GM23338 (cell line): ENCODE measurements at regions not wholly inside any gene's neighbourhood (a gene's known extent, or its start where the extent isn't known, plus 50 kb on each side); places are given as distances from the start of the nearest gene placed in this dataset.

Source experiments
- ATAC-seq: fragments of 200-7000 bp; cut with Tn5 transposase; 3 replicates; pipeline ENCODE4 v1.9.1; 2020
- DNase-seq: peaks from one replicate; pipeline ENCODE4 v3.0.0-alpha.2; 2015; ENCODE audit warnings: low spot score
- H2AFZ ChIP-seq: fragments of 200-600 bp; sonication (generic); 2 replicates; pipeline ENCODE4 v1.8.0; 2016; ENCODE audit warnings: antibody characterized with exemption, mild to moderate bottlenecking, moderate library complexity
- H3F3A ChIP-seq: fragments of 200-600 bp; sonication (generic); replicated peaks from 2 replicates; pipeline ENCODE4 v1.8.0; 2017; ENCODE audit warnings: antibody characterized with exemption, mixed run types, low read depth
- H3K27ac ChIP-seq: fragments of 200-600 bp; sonication (generic); 2 replicates; pipeline ENCODE4 v1.6.1; 2016; ENCODE audit warnings: low read depth
- H3K27me3 ChIP-seq: fragments of 200-600 bp; sonication (generic); 2 replicates; pipeline ENCODE4 v1.8.0; 2016; ENCODE audit warnings: mild to moderate bottlenecking, mixed run types, moderate library complexity; ENCODE audit not compliant: insufficient read depth
- H3K36me3 ChIP-seq: fragments of 200-600 bp; sonication (generic); 2 replicates; pipeline ENCODE4 v1.8.0; 2016; ENCODE audit warnings: mild to moderate bottlenecking; ENCODE audit not compliant: insufficient read depth
- H3K4me1 ChIP-seq: fragments of 200-600 bp; sonication (generic); 2 replicates; pipeline ENCODE4 v1.8.0; 2016; ENCODE audit warnings: mild to moderate bottlenecking, moderate library complexity; ENCODE audit not compliant: insufficient read depth
- H3K4me2 ChIP-seq: fragments of 200-600 bp; sonication (generic); 2 replicates; pipeline ENCODE4 v1.7.1; 2017; ENCODE audit warnings: mixed run types
- H3K4me3 ChIP-seq: fragments of 200-600 bp; sonication (generic); 2 replicates; pipeline ENCODE4 v1.6.1; 2016; ENCODE audit warnings: mixed run types
- H3K79me2 ChIP-seq: fragments of 200-600 bp; sonication (generic); replicated peaks from 2 replicates; pipeline ENCODE4 v1.8.0; 2017; ENCODE audit warnings: mild to moderate bottlenecking; ENCODE audit not compliant: insufficient read depth
- H3K9me2 ChIP-seq: fragments of 200-600 bp; sonication (generic); 2 replicates; pipeline ENCODE4 v1.8.0; 2017; ENCODE audit not compliant: insufficient read depth
- H4K20me1 ChIP-seq: fragments of 200-600 bp; sonication (generic); replicated peaks from 2 replicates; pipeline ENCODE4 v1.8.0; 2017; ENCODE audit warnings: mild to moderate bottlenecking; ENCODE audit not compliant: insufficient read depth
- H3K27ac Mint-ChIP-seq: 2 replicates; pipeline ENCODE4 v1.8.0; 2020; ENCODE audit warnings: inconsistent platforms, mild to moderate bottlenecking, moderate library complexity, mixed read lengths
- H3K27me3 Mint-ChIP-seq: 3 replicates; pipeline ENCODE4 v1.8.0; 2022; ENCODE audit warnings: low read depth, mild to moderate bottlenecking, moderate library complexity, mixed read lengths, inconsistent platforms; ENCODE audit not compliant: insufficient read depth, poor library complexity
- H3K36me3 Mint-ChIP-seq: 3 replicates; pipeline ENCODE4 v1.8.0; 2021; ENCODE audit warnings: low read depth, mild to moderate bottlenecking, inconsistent platforms, moderate library complexity, mixed read lengths
- H3K4me1 Mint-ChIP-seq: 3 replicates; pipeline ENCODE4 v1.8.0; 2020; ENCODE audit warnings: mild to moderate bottlenecking, inconsistent platforms, mixed read lengths
- H3K4me3 Mint-ChIP-seq: 3 replicates; pipeline ENCODE4 v1.8.0; 2021; ENCODE audit warnings: moderate library complexity, mild to moderate bottlenecking, inconsistent platforms, mixed read lengths
- H3K9me3 Mint-ChIP-seq: 3 replicates; pipeline ENCODE4 v1.8.0; 2020; ENCODE audit warnings: moderate library complexity, mild to moderate bottlenecking, inconsistent platforms, mixed read lengths
- CREB1 ChIP-seq: fragments of 250-450 bp; sonication (Bioruptor Pico); IDR thresholded peaks from 2 replicates; pipeline ENCODE4 v1.5.0; 2020; ENCODE audit warnings: low read depth, mild to moderate bottlenecking, moderate library complexity
- EZH2 ChIP-seq: fragments of 200-600 bp; sonication (generic); IDR thresholded peaks from one replicate; pipeline ENCODE4 v1.8.0; 2017; ENCODE audit warnings: antibody characterized with exemption, mild to moderate bottlenecking, low read depth; ENCODE audit not compliant: unreplicated experiment
- EZH2phosphoT487 ChIP-seq: fragments of 200-600 bp; sonication (generic); IDR thresholded peaks from one replicate; pipeline ENCODE4 v1.8.1; 2018; ENCODE audit warnings: antibody characterized with exemption; ENCODE audit not compliant: unreplicated experiment
- JUNB ChIP-seq: IDR thresholded peaks from one replicate; pipeline ENCODE4 v1.6.1; 2016; ENCODE audit warnings: antibody characterized with exemption; ENCODE audit not compliant: unreplicated experiment
- NANOG ChIP-seq: IDR thresholded peaks from 2 replicates; pipeline ENCODE4 v1.6.1; 2016; ENCODE audit warnings: antibody characterized with exemption, borderline replicate concordance
- POLR2AphosphoS5 ChIP-seq: IDR thresholded peaks from 2 replicates; pipeline ENCODE4 v1.6.1; 2016; ENCODE audit warnings: antibody characterized with exemption, low read depth
- STAT1 ChIP-seq: IDR thresholded peaks from one replicate; pipeline ENCODE4 v1.6.1; 2016; ENCODE audit warnings: antibody characterized with exemption; ENCODE audit not compliant: unreplicated experiment
- ZNF114 ChIP-seq: fragments of 250-450 bp; sonication (Bioruptor Pico); IDR thresholded peaks from 2 replicates; pipeline ENCODE4 v1.5.0; 2020; ENCODE audit warnings: mild to moderate bottlenecking, moderate library complexity
- ZNF331 ChIP-seq: fragments of 250-450 bp; sonication (Bioruptor Pico); IDR thresholded peaks from 2 replicates; pipeline ENCODE4 v1.5.0; 2020; ENCODE audit warnings: low read depth, mild to moderate bottlenecking, moderate library complexity
- TF ChIP-seq, protein P1 (sequence below), 2 experiments: fragments of 200-600 bp in 1 of 2; sonication (generic) in 1 of 2; conservative IDR thresholded peaks; 2 replicates each; pipeline versions ENCODE4 v1.5.1 to v1.6.1; 2016 to 2017; ENCODE audit warnings: antibody characterized with exemption in 2 of 2, low read depth in 2 of 2, mild to moderate bottlenecking in 2 of 2, moderate library complexity in 1 of 2
- TF ChIP-seq, protein P2 (sequence below): fragments of 250-450 bp; sonication (Bioruptor Pico); IDR thresholded peaks from 2 replicates; pipeline ENCODE4 v1.5.0; 2020; ENCODE audit warnings: mild to moderate bottlenecking, moderate library complexity
- TF ChIP-seq, protein P3 (sequence below): IDR thresholded peaks from one replicate; pipeline ENCODE4 v1.6.1; 2018; ENCODE audit warnings: antibody characterized with exemption; ENCODE audit not compliant: unreplicated experiment
- TF ChIP-seq, protein P4 (sequence below): IDR thresholded peaks from 2 replicates; pipeline ENCODE4 v1.6.1; 2016; ENCODE audit warnings: antibody characterized with exemption

DNA sequence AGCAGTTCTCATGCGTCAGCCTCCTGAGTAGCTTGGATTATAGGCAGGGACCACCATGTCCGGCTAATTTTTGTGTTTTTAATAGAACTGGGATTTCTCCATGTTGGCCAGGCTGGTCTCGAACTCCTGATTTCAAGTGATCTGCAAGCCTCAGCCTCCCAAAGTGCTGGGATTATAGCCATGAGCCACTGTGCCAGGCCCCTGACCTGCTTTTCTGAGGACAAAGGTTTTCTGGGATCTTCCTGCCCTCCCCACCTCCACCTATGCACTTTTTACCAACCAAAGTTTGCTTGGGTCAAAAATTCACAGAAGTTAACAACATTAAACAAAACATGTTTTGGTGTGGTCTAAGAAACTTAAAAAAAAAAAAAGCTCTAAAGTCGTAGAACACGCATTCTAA lies 259.9 kb downstream of the HAUS1 start:
- Mint-ChIP-seq H3K4me1 (peaks cover 8% of the 10 kb centered on the region), H3K27me3 (peaks cover 4% of the 10 kb centered on the region), H3K9me3 (peaks cover 7% of the 10 kb centered on the region; the same call in 2 of the 3 replicates), H3K27ac (no peak overlapping the region), H3K4me3 (no peak overlapping the region), H3K36me3 (peaks cover 10% of the 10 kb centered on the region)
- 0 out of 2 replicates have a peak, but pooled peaks cover 4% of the 10 kb centered on the region for H3K9me2 ChIP-seq
- TF ChIP-seq EZH2phosphoT487 (no peak), POLR2AphosphoS5 (no peak), ZNF114 (CRISPR knock-in tag) (no peak), JUNB (no peak), NANOG (no peak), STAT1 (no peak), EZH2 (no peak), CREB1 (no peak), ZNF331 (CRISPR knock-in tag) (no peak)
- TF ChIP-seq, protein P1, sequence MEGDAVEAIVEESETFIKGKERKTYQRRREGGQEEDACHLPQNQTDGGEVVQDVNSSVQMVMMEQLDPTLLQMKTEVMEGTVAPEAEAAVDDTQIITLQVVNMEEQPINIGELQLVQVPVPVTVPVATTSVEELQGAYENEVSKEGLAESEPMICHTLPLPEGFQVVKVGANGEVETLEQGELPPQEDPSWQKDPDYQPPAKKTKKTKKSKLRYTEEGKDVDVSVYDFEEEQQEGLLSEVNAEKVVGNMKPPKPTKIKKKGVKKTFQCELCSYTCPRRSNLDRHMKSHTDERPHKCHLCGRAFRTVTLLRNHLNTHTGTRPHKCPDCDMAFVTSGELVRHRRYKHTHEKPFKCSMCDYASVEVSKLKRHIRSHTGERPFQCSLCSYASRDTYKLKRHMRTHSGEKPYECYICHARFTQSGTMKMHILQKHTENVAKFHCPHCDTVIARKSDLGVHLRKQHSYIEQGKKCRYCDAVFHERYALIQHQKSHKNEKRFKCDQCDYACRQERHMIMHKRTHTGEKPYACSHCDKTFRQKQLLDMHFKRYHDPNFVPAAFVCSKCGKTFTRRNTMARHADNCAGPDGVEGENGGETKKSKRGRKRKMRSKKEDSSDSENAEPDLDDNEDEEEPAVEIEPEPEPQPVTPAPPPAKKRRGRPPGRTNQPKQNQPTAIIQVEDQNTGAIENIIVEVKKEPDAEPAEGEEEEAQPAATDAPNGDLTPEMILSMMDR (conservative IDR thresholded peaks at IDR 0.05; ENCODE audit: low read depth in 2 of 2), result no peak
- TF ChIP-seq, protein P2, sequence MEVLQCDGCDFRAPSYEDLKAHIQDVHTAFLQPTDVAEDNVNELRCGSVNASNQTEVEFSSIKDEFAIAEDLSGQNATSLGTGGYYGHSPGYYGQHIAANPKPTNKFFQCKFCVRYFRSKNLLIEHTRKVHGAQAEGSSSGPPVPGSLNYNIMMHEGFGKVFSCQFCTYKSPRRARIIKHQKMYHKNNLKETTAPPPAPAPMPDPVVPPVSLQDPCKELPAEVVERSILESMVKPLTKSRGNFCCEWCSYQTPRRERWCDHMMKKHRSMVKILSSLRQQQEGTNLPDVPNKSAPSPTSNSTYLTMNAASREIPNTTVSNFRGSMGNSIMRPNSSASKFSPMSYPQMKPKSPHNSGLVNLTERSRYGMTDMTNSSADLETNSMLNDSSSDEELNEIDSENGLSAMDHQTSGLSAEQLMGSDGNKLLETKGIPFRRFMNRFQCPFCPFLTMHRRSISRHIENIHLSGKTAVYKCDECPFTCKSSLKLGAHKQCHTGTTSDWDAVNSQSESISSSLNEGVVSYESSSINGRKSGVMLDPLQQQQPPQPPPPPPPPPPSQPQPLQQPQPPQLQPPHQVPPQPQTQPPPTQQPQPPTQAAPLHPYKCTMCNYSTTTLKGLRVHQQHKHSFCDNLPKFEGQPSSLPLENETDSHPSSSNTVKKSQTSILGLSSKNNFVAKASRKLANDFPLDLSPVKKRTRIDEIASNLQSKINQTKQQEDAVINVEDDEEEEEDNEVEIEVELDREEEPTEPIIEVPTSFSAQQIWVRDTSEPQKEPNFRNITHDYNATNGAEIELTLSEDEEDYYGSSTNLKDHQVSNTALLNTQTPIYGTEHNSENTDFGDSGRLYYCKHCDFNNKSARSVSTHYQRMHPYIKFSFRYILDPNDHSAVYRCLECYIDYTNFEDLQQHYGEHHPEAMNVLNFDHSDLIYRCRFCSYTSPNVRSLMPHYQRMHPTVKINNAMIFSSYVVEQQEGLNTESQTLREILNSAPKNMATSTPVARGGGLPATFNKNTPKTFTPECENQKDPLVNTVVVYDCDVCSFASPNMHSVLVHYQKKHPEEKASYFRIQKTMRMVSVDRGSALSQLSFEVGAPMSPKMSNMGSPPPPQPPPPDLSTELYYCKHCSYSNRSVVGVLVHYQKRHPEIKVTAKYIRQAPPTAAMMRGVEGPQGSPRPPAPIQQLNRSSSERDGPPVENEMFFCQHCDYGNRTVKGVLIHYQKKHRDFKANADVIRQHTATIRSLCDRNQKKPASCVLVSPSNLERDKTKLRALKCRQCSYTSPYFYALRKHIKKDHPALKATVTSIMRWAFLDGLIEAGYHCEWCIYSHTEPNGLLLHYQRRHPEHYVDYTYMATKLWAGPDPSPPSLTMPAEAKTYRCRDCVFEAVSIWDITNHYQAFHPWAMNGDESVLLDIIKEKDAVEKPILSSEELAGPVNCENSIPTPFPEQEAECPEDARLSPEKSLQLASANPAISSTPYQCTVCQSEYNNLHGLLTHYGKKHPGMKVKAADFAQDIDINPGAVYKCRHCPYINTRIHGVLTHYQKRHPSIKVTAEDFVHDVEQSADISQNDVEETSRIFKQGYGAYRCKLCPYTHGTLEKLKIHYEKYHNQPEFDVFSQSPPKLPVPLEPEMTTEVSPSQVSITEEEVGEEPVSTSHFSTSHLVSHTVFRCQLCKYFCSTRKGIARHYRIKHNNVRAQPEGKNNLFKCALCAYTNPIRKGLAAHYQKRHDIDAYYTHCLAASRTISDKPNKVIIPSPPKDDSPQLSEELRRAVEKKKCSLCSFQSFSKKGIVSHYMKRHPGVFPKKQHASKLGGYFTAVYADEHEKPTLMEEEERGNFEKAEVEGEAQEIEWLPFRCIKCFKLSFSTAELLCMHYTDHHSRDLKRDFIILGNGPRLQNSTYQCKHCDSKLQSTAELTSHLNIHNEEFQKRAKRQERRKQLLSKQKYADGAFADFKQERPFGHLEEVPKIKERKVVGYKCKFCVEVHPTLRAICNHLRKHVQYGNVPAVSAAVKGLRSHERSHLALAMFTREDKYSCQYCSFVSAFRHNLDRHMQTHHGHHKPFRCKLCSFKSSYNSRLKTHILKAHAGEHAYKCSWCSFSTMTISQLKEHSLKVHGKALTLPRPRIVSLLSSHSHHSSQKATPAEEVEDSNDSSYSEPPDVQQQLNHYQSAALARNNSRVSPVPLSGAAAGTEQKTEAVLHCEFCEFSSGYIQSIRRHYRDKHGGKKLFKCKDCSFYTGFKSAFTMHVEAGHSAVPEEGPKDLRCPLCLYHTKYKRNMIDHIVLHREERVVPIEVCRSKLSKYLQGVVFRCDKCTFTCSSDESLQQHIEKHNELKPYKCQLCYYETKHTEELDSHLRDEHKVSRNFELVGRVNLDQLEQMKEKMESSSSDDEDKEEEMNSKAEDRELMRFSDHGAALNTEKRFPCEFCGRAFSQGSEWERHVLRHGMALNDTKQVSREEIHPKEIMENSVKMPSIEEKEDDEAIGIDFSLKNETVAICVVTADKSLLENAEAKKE (CRISPR knock-in tag), result no peak
- TF ChIP-seq, protein P3, sequence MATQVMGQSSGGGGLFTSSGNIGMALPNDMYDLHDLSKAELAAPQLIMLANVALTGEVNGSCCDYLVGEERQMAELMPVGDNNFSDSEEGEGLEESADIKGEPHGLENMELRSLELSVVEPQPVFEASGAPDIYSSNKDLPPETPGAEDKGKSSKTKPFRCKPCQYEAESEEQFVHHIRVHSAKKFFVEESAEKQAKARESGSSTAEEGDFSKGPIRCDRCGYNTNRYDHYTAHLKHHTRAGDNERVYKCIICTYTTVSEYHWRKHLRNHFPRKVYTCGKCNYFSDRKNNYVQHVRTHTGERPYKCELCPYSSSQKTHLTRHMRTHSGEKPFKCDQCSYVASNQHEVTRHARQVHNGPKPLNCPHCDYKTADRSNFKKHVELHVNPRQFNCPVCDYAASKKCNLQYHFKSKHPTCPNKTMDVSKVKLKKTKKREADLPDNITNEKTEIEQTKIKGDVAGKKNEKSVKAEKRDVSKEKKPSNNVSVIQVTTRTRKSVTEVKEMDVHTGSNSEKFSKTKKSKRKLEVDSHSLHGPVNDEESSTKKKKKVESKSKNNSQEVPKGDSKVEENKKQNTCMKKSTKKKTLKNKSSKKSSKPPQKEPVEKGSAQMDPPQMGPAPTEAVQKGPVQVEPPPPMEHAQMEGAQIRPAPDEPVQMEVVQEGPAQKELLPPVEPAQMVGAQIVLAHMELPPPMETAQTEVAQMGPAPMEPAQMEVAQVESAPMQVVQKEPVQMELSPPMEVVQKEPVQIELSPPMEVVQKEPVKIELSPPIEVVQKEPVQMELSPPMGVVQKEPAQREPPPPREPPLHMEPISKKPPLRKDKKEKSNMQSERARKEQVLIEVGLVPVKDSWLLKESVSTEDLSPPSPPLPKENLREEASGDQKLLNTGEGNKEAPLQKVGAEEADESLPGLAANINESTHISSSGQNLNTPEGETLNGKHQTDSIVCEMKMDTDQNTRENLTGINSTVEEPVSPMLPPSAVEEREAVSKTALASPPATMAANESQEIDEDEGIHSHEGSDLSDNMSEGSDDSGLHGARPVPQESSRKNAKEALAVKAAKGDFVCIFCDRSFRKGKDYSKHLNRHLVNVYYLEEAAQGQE, result no peak
- TF ChIP-seq, protein P4, sequence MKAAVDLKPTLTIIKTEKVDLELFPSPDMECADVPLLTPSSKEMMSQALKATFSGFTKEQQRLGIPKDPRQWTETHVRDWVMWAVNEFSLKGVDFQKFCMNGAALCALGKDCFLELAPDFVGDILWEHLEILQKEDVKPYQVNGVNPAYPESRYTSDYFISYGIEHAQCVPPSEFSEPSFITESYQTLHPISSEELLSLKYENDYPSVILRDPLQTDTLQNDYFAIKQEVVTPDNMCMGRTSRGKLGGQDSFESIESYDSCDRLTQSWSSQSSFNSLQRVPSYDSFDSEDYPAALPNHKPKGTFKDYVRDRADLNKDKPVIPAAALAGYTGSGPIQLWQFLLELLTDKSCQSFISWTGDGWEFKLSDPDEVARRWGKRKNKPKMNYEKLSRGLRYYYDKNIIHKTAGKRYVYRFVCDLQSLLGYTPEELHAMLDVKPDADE, result no peak
- H3K79me2 ChIP-seq, result no peaks in the 10 kb centered on the region
- H3K4me1 ChIP-seq, result no peaks in the 10 kb centered on the region
- no peaks in the 10 kb centered on the region for H3K36me3 ChIP-seq
- H3K27me3 ChIP-seq, result no peaks in the 10 kb centered on the region
- ATAC-seq, result no peak
- no peak for DNase-seq
- H3K4me2 ChIP-seq, result no peak overlapping the region
- no peaks in the 10 kb centered on the region for H4K20me1 ChIP-seq
- H3K4me3 ChIP-seq, result no peak overlapping the region
- no peak overlapping the region for H3K27ac ChIP-seq
- H2AFZ ChIP-seq, result no peak overlapping the region
- no peaks in the 10 kb centered on the region for H3F3A ChIP-seq
